Renal pelvis (tissue), 1 donor: ENCODE measurements at regions not wholly inside any gene's neighbourhood (a gene's known extent, or its start where the extent isn't known, plus 50 kb on each side); places are given as distances from the start of the nearest gene placed in this dataset.

Source experiments
- DNase-seq: peaks from one replicate; pipeline ENCODE4 v3.0.0-alpha.2; 2013

- DNase-seq = no peak
Measured at GRCh38 chr5:74424162-74424868, 216.2 kb downstream of the ENC1 start.

GRCh38 chr5:74423383-74423782 lies 217.1 kb downstream of the ENC1 start:
- DNase-seq = no peak

DNA sequence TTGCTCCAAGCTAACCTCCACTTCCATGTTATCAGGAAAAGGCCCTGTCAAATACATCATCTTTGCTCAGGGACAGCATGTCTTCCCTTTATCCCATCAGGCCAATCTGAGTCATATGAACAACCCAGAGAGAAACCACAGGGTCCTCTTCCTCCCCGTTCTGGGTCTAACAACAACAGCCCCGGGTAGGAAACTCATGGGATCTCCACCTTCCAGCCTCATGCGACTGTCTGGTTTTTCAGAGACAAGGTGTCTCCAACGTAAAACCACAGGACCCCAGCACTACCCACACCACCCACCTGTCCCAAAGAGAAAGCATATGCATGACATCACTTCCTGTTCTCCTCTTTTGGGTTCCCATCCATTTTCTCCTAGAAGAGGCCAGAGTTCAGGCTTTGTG lies 217.9 kb downstream of the ENC1 start:
- DNase-seq = no peak

DNA sequence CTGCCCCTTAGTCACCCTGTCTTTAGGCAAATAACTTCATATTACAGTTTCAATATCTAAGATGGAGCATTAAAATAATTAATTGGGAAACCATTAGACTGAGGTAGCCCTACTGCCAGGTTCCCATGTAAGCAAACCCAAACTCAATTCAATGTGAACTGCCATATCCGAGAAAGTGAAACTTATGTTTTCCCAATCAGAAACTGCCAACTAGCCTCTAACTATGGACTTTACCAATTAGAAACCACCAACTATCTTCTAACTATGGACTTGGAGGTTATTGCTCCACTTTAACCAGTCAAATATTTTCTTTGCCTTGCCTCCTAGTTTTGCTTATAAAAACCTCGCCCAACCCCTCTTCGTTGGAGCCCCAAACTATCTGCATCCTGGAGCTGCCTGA lies 218.5 kb downstream of the ENC1 start:
- no peak for DNase-seq

DNA sequence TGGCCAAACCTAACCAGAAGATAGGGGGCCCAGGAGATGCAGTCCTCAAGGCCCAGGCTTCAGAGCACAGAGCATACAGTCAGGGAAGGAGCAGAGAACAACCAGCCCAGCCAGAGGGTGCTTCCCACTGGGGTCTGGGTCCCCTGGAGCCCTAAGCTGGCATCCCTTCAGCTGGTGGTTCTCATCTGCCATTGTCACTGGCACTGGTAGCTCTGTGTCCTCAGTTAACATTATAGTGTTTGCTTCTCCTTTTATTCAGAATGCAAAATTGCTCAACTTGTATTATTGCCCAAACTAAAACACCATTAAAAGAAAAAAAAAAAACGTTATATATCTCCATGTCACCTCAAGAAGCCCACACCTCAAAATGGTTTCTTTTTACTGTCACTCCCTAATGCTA lies 219.2 kb downstream of the ENC1 start:
- DNase-seq = no peak

DNA sequence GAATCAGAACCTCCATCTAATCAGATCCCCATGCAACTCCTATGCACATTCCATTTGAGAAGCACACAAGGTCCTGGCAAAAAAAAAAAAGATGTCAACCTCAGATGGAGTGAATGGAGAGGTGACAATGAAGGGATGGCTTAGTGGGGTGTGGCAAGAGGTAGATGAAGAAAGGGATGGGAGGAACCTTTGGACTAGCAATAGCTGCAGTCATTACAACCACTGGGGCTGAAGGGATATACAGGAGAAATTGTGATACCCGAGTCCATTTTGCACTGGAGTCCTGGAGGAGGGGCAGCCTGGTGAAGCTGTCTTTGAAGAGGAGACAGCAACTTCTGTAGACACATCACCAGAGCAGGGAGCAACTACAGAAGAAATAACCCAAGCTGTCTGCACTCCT lies 219.6 kb downstream of the ENC1 start:
- DNase-seq = no peak

DNA sequence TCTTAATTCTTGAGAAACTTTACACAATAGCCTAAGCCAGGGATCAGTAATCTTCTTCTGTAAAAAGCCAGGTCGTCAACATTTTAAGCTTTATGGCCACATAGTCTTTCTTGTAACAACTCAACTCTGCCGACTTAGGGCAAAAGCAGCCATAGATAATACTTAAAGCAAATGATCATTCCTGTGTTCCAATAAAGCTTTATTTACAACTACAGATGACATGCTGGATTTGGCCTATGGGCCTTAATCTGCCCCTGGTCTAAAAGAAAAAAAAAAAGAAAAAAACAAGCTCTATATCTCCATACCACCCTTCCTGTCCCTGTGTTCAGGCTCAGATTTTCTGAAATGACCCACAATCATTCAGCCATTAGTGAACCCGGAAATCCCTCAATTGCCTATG lies 220.3 kb downstream of the ENC1 start:
- no peak for DNase-seq

- DNase-seq = no peak
Measured at GRCh38 chr5:74419468-74419867, 221.1 kb downstream of the ENC1 start.

DNA sequence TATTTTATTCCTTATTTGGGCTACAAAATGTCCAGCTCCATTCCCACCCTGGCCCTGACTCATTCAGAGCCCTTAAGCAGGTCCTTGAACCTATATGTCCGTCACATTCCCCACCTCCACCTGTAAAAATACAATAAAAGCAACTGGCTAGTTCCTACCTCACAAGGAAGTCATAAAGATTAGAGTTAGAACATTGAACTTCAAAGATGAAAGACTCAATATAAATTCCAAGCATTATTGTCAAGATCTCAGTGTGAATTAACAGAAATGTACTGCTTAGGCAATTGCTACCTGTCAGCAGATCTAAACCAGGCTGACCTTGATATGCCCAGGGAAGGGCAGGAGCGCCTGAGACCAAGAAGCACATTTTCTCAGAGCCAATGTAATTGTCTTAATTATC lies 221.8 kb downstream of the ENC1 start:
- DNase-seq = no peak

DNA sequence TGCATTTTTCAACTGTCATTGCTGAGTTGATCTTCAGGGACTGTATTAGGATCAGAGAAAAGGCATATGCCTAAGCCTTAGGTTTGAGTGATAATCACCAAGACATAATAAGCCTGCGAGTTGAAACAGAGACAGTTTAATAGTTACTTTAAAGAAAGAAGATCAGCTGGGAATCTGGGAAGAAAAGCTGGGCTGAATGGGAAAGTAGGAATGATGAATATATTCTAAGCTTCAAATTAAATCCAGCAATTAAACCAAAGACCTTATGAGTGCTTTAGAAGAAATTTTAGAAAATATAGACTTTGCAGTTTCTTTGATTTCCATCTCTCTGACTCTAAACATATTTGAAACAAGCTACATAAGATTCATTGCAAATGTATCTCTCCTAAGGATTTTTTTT lies 222.3 kb downstream of the ENC1 start:
- DNase-seq = no peak

DNA sequence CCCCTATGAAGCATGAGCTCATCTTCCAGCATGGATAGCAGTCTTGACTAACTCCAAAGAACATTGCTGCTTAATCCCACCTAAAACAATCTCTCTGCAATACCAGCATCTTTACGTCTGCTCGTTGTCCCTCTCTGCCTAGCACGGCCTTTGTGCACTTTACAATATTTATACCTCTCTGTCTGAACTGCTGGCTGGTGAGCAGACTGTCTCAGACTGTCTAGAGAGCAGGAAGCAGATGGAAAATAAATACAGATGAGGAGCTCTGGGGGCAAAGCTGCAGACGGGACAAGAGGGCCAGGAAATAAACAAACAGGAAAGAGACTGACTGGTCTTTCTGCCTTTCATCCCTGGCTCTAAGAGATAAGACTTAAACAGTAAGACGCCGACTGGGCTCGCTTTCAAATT lies 224.8 kb downstream of the ENC1 start:
- DNase-seq = no peak

DNA sequence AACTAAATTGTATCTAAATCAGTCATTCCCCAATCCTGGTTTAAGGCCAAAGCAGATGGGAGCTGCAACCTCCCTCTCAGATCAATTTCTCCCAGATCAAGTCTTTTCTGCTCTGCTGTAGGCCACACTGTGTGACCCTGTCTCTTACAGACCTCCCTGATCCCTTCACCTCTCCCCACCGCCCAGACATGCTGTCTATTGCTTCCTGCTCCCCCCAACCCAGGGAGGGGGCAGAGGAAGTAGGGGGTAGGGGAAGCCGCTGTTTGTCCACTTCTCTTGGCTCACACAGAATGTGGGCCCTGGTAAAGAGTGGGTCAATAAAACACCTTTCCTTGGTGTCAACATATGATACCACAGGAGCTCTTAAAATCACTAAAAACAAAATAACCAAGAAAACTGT lies 226.3 kb downstream of the ENC1 start:
- DNase-seq = no peak

- DNase-seq = no peak
Measured at GRCh38 chr5:74413403-74414048, 227.0 kb downstream of the ENC1 start.

GRCh38 chr5:74412066-74412465 lies 228.5 kb downstream of the ENC1 start:
- DNase-seq = no peak

DNA sequence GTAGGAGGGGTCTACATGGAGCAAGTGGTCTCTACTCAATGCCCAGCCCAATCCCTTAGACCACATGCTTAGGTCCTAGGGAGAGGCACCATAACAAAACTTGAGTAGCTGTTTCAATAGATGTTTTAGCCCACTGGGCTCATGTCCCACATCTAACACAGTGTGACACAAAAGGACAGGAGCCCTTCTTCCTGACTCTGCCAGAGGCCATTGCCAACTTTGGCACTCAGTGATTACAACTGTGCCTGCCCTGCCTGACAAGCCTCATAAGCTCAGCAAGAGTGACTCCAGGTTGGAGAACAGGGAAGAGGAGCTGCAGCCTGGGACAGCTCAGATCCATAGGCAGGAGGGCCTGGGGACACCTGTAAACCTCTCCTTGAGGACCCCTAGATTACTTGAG lies 230.8 kb downstream of the ENC1 start:
- DNase-seq = no peak

DNA sequence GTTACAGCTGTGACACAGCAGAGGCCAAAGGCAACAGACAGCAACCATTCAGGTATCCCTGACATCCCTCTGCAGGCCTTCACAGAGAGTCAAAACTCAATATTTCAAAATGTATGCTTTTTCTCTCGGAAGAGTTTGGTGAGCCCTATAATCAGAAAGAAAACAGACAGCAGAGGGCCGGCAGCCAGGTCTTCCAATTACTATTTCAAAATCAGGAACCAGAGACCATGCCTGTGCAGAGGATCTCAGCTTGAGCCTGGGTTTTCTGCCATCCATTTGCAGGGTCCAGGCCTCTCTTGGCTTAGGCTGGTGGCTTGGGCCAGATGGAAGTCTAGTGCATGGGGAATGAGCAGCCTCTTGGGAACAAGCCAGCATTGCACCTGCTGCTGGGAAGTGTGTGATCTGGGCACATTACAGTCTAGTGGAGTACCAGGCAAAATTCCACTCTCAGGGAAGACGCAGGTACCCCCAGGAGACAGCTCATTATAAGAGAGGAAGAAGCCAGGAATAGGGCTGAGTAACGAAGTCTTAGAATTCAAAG lies 231.3 kb downstream of the ENC1 start:
- DNase-seq = no peak

DNA sequence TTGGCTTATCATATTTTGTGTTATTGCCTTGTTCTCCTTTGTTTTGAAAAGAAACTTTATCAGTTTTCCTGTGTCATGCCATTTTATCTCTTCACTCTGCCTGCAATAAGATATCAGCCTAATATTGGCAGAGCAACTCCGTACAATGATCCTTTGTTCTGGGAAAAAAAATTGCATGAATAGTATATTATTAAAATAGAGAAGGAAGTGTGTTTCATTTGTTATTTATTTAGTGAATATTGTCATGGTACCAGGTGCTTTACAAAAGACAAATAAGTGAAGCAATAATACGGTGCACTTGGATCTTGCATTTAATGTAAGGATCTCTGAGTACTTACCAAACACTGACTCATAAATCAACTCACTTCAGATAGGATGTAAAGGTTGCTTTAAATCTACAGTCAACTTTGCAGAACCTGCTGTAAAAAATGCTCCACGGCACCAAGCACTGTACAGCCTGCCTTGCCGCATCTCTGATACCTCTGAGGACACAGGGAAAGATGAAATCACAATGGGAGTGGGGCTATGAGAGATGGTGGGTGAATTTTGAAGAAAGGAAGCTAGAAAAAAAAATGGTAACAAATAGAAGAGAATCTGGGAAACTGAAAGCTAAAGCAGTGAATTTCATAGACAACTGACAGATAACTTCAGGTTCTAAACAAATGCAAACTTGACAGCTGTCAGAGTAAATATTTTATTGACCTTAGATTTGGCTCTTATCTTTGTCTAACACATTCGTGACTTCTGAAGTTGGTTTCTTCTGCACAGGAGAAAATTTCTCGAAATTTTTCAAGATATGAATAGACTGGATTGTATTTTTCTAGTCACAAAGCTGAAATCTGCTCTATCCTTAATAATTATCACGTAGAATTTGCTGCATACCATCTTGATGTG lies 232.1 kb downstream of the ENC1 start:
- DNase-seq = no peak

DNA sequence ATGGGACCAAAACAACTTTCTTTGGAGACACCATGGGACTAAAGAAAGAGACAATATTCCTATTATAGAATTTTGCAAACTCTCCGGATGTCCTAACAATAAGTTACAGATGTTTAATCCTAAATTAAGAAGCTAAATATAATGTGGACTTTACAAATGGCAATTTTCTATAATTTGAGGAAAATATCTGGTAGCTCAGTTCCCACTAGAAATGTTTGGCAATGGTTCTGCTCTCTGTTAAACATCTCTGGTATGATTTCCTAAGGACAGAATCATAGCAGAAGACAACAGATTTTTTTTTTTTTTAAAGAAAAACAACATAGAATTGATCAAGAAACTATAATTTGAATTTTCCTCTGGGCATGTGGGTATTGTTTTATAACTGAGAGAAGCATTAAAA lies 232.8 kb downstream of the ENC1 start:
- no peak for DNase-seq

- no peak for DNase-seq
Measured at GRCh38 chr5:74406844-74407243, 233.7 kb downstream of the ENC1 start.

- no peak for DNase-seq
Measured at GRCh38 chr5:74405593-74405992, 234.9 kb downstream of the ENC1 start.

GRCh38 chr5:74404574-74405508 lies 235.7 kb downstream of the ENC1 start:
- DNase-seq = no peak

GRCh38 chr5:74403771-74404170 lies 236.8 kb downstream of the ENC1 start:
- no peak for DNase-seq
